ENCODE measurements at regions not wholly inside any gene's neighbourhood (a gene's known extent, or its start where the extent isn't known, plus 50 kb on each side); places are given as distances from the start of the nearest gene placed in this dataset.

DNA sequence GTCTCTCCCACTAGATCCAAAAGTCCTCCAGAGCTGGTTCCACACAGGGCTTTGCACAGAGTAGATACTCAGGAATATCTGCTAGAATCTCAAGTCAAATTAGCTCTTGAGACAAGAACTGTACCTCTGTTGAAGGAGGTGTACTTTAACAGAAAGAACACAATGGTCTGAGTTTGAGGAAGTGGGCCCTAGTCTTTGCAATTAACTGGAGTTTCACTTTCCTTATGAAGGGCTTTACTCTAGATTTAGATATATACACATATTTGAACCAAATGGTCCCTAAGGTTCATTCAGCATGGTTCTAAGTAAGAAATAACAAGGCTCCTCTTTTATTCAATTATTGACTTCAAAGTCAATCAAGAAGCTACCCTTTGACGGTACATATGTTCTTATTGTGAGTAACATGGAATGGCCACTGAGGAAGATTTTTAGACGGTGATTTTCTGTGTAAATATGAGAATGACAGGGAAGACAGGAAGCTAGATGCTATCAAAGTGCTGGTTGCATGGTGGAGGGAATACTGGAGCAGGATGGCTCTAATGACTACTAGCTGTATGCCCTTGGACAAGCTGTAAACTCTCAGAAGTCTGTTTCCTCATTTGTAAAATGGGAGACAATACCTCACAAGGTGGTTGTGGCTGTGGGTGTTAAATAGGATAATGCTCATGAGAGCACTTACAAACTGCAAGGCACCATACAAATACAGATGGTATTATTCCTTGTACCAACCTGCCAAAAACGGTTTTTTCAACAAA lies 73.5 kb upstream of the SERTAD2 start:
- Histone ChIP-seq H3K36me3 (ENCODE audit: control insufficient read depth, low read depth, low read length) (no peaks in the 10 kb centered on the region), H3K9ac (ENCODE audit: low read length) (no peak overlapping the region), H3K4me3 (ENCODE audit: low read length) (no peak overlapping the region), H3K27ac (ENCODE audit: low read length) (no peak overlapping the region), H3K27me3 (ENCODE audit: control insufficient read depth, insufficient read depth, low read length) (no peaks in the 10 kb centered on the region), H3K4me1 (ENCODE audit: control insufficient read depth, low read depth, low read length) (no peaks in the 10 kb centered on the region), H3K9me3 (ENCODE audit: control insufficient read depth, low read depth, low read length) (no peaks in the 10 kb centered on the region)

GRCh38 chr2:64727843-64728463 lies 74.2 kb upstream of the SERTAD2 start:
- Histone ChIP-seq H3K9ac (ENCODE audit: low read length) (no peak overlapping the region), H3K27ac (ENCODE audit: low read length) (no peak overlapping the region)

GRCh38 chr2:64730551-64731262 lies 77.0 kb upstream of the SERTAD2 start:
- no peak overlapping the region for H3K4me3 ChIP-seq (ENCODE audit: low read length)
- no peaks in the 10 kb centered on the region for H3K27me3 ChIP-seq (ENCODE audit: control insufficient read depth, insufficient read depth, low read length)
- no peak overlapping the region for H3K27ac ChIP-seq (ENCODE audit: low read length)
- H3K36me3 ChIP-seq (ENCODE audit: control insufficient read depth, low read depth, low read length), result no peaks in the 10 kb centered on the region
- no peaks in the 10 kb centered on the region for H3K4me1 ChIP-seq (ENCODE audit: control insufficient read depth, low read depth, low read length)
- H3K9ac ChIP-seq (ENCODE audit: low read length), result no peak overlapping the region
- no peaks in the 10 kb centered on the region for H3K9me3 ChIP-seq (ENCODE audit: control insufficient read depth, low read depth, low read length)

More at GRCh38 chr2:64727843-64728463, 74.2 kb upstream of the SERTAD2 start:
- H3K27me3 ChIP-seq (ENCODE audit: control insufficient read depth, insufficient read depth, low read length), result no peaks in the 10 kb centered on the region
- no peaks in the 10 kb centered on the region for H3K9me3 ChIP-seq (ENCODE audit: control insufficient read depth, low read depth, low read length)
- no peaks in the 10 kb centered on the region for H3K36me3 ChIP-seq (ENCODE audit: control insufficient read depth, low read depth, low read length)
- no peaks in the 10 kb centered on the region for H3K4me1 ChIP-seq (ENCODE audit: control insufficient read depth, low read depth, low read length)
- H3K4me3 ChIP-seq (ENCODE audit: low read length), result no peak overlapping the region

DNA sequence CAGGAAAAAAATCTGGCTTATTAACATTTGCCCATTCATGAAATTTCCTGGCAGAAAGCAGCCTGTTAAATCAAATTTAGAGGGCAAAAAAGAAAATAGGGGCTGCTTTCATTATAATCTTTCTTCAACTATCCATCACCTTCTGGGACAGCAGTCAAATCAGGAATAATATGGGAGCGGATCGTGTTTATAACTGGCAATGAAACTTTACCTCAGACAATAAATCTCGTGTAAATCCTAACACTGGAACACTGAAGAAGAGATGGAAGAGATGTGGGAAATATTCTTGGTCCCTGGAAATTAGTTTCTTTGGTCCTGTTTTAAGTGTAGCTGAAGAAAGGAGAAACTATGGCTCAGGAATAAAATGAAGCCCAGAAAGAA lies 77.5 kb upstream of the SERTAD2 start:
- Histone ChIP-seq H3K9ac (ENCODE audit: low read length) (no peak overlapping the region), H3K27ac (ENCODE audit: low read length) (no peak overlapping the region), H3K4me3 (ENCODE audit: low read length) (no peak overlapping the region), H3K9me3 (ENCODE audit: control insufficient read depth, low read depth, low read length) (no peaks in the 10 kb centered on the region), H3K4me1 (ENCODE audit: control insufficient read depth, low read depth, low read length) (no peaks in the 10 kb centered on the region), H3K36me3 (ENCODE audit: control insufficient read depth, low read depth, low read length) (no peaks in the 10 kb centered on the region), H3K27me3 (ENCODE audit: control insufficient read depth, insufficient read depth, low read length) (no peaks in the 10 kb centered on the region)

DNA sequence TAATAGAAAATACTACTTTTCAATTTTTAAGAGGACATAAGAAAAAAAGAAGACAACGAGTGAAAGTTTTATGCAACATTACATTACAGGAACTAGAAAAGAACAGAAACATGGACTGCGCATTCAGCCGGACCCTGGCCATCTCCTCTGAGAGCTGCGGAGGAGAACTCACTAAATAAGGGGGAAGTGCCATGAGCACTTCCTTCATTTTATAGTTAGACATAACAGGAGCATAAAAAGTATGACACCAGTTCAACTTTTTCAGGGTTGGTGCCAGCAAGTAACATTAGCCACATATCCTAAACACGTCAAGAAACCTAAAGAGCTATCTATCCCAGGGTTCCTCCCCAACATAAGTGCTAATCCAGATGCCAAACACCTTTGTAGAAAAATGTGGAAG lies 78.0 kb upstream of the SERTAD2 start:
- Histone ChIP-seq H3K4me1 (ENCODE audit: control insufficient read depth, low read depth, low read length) (no peaks in the 10 kb centered on the region), H3K27me3 (ENCODE audit: control insufficient read depth, insufficient read depth, low read length) (no peaks in the 10 kb centered on the region), H3K4me3 (ENCODE audit: low read length) (no peak overlapping the region), H3K9me3 (ENCODE audit: control insufficient read depth, low read depth, low read length) (no peaks in the 10 kb centered on the region), H3K27ac (ENCODE audit: low read length) (no peak overlapping the region), H3K36me3 (ENCODE audit: control insufficient read depth, low read depth, low read length) (no peaks in the 10 kb centered on the region), H3K9ac (ENCODE audit: low read length) (no peak overlapping the region)

- H3K4me1 ChIP-seq (ENCODE audit: control insufficient read depth, low read depth, low read length), result no peaks in the 10 kb centered on the region
Observed at GRCh38 chr2:64732146-64732545, 78.4 kb upstream of the SERTAD2 start.

GRCh38 chr2:64735504-64735903 lies 81.8 kb upstream of the SERTAD2 start:
- Histone ChIP-seq H3K4me3 (ENCODE audit: low read length) (no peak overlapping the region), H3K27me3 (ENCODE audit: control insufficient read depth, insufficient read depth, low read length) (no peaks in the 10 kb centered on the region), H3K36me3 (ENCODE audit: control insufficient read depth, low read depth, low read length) (no peaks in the 10 kb centered on the region), H3K4me1 (ENCODE audit: control insufficient read depth, low read depth, low read length) (no peaks in the 10 kb centered on the region), H3K9ac (ENCODE audit: low read length) (no peak overlapping the region), H3K27ac (ENCODE audit: low read length) (no peak overlapping the region), H3K9me3 (ENCODE audit: control insufficient read depth, low read depth, low read length) (no peaks in the 10 kb centered on the region)

More at GRCh38 chr2:64732146-64732545, 78.4 kb upstream of the SERTAD2 start:
- Histone ChIP-seq H3K27ac (ENCODE audit: low read length) (no peak overlapping the region), H3K9me3 (ENCODE audit: control insufficient read depth, low read depth, low read length) (no peaks in the 10 kb centered on the region), H3K9ac (ENCODE audit: low read length) (no peak overlapping the region), H3K4me3 (ENCODE audit: low read length) (no peak overlapping the region), H3K36me3 (ENCODE audit: control insufficient read depth, low read depth, low read length) (no peaks in the 10 kb centered on the region), H3K27me3 (ENCODE audit: control insufficient read depth, insufficient read depth, low read length) (no peaks in the 10 kb centered on the region)

- H3K27me3 ChIP-seq (ENCODE audit: control insufficient read depth, insufficient read depth, low read length), result no peaks in the 10 kb centered on the region
- H3K9ac ChIP-seq (ENCODE audit: low read length), result no peak overlapping the region
- no peaks in the 10 kb centered on the region for H3K9me3 ChIP-seq (ENCODE audit: control insufficient read depth, low read depth, low read length)
- no peak overlapping the region for H3K4me3 ChIP-seq (ENCODE audit: low read length)
- H3K4me1 ChIP-seq (ENCODE audit: control insufficient read depth, low read depth, low read length), result no peaks in the 10 kb centered on the region
- no peaks in the 10 kb centered on the region for H3K36me3 ChIP-seq (ENCODE audit: control insufficient read depth, low read depth, low read length)
- H3K27ac ChIP-seq (ENCODE audit: low read length), result no peak overlapping the region
Observed at GRCh38 chr2:64737547-64737946, 83.8 kb upstream of the SERTAD2 start.

GRCh38 chr2:64738026-64738425 lies 84.3 kb upstream of the SERTAD2 start:
- no peak overlapping the region for H3K4me3 ChIP-seq (ENCODE audit: low read length)
- H3K9me3 ChIP-seq (ENCODE audit: control insufficient read depth, low read depth, low read length), result no peaks in the 10 kb centered on the region
- no peak overlapping the region for H3K27ac ChIP-seq (ENCODE audit: low read length)
- no peaks in the 10 kb centered on the region for H3K27me3 ChIP-seq (ENCODE audit: control insufficient read depth, insufficient read depth, low read length)
- no peaks in the 10 kb centered on the region for H3K36me3 ChIP-seq (ENCODE audit: control insufficient read depth, low read depth, low read length)
- no peak overlapping the region for H3K9ac ChIP-seq (ENCODE audit: low read length)
- H3K4me1 ChIP-seq (ENCODE audit: control insufficient read depth, low read depth, low read length), result no peaks in the 10 kb centered on the region

DNA sequence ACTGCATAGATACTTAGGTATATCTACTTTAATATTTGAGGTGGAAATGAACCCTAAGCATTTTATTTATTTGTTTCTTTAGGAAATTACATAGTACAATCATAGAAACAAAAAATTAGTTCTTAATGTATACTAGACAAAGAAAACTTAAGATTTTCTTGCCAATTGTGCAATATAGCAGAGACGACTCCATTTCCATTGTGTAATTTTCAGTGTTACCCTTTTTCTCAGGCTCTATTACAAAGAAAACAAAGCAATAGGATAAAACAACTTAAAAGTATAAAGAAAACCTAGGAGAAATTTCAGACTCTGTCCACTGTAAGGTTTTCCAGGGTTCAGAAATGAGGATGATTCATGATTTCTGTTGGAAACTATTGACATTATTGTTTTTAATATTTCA lies 89.0 kb upstream of the SERTAD2 start:
- no peak overlapping the region for H3K27ac ChIP-seq (ENCODE audit: low read length)
- no peak overlapping the region for H3K9ac ChIP-seq (ENCODE audit: low read length)
- no peaks in the 10 kb centered on the region for H3K4me1 ChIP-seq (ENCODE audit: control insufficient read depth, low read depth, low read length)
- no peaks in the 10 kb centered on the region for H3K9me3 ChIP-seq (ENCODE audit: control insufficient read depth, low read depth, low read length)
- no peaks in the 10 kb centered on the region for H3K36me3 ChIP-seq (ENCODE audit: control insufficient read depth, low read depth, low read length)
- H3K4me3 ChIP-seq (ENCODE audit: low read length), result no peak overlapping the region
- H3K27me3 ChIP-seq (ENCODE audit: control insufficient read depth, insufficient read depth, low read length), result no peaks in the 10 kb centered on the region

DNA sequence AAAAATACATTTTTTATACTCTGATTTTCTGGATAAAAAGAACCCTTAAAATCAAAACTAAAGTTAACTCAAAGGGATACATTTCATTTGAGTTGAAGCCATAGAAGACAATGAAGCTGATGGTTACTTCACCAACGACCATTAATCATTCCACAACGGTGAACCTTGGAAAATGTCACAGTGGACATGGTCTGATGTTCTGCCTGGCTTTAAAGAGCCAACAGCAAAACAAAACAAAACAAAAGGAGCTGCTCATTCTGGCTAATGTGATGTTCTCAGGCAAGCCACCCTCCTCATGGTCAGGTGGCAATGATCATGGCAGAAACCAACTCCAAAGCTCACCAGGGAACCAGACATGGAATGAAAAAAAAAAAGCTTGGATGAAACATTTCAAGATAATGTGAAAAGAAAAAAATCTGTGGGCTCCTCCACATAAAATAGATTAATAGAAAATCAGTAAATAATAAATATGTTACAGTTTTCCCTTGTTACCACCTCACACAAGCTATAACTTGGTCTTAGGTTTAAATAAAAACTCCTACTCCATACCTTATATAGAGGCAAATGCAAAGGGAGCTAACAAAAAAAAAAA lies 90.1 kb upstream of the SERTAD2 start:
- H3K9ac ChIP-seq (ENCODE audit: low read length), result no peak overlapping the region
- no peaks in the 10 kb centered on the region for H3K36me3 ChIP-seq (ENCODE audit: control insufficient read depth, low read depth, low read length)
- no peak overlapping the region for H3K27ac ChIP-seq (ENCODE audit: low read length)
- peaks cover 6% of the 10 kb centered on the region for H3K27me3 ChIP-seq (ENCODE audit: control insufficient read depth, insufficient read depth, low read length)
- H3K4me3 ChIP-seq (ENCODE audit: low read length), result no peak overlapping the region
- H3K4me1 ChIP-seq (ENCODE audit: control insufficient read depth, low read depth, low read length), result no peaks in the 10 kb centered on the region
- H3K9me3 ChIP-seq (ENCODE audit: control insufficient read depth, low read depth, low read length), result no peaks in the 10 kb centered on the region
